ACHN (cell line): ENCODE measurements at regions not wholly inside any gene's neighbourhood (a gene's known extent, or its start where the extent isn't known, plus 50 kb on each side); places are given as distances from the start of the nearest gene placed in this dataset.
A peak's percentile ranks its signal among the peaks of the same experiment; 100 is the strongest.

ENCODE experiments used
- DNase-seq: peaks from one replicate; pipeline ENCODE4 v3.0.0-alpha.2; 2015
- in situ Hi-C: cut with HindIII; loops from 2 replicates; pipeline ENCODE4 v1.10.0; 2017; ENCODE audit warnings: low sequenced_read_pairs, low pct_ligation_motif_present, low pct_unique_long_range_greater_than_20kb

- DNase-seq, result no peak
- in situ Hi-C loops, result no loop called here
Measured at GRCh38 chr2:30040147-30040546, 106.7 kb upstream of the YPEL5 start.

- DNase-seq, result no peak
Measured at GRCh38 chr2:30041884-30042283, 104.9 kb upstream of the YPEL5 start.

GRCh38 chr2:30046396-30046795 is 100.4 kb upstream of the YPEL5 start:
- in situ Hi-C loops, result no loop called here
- no peak for DNase-seq

More at GRCh38 chr2:30041884-30042283, 104.9 kb upstream of the YPEL5 start:
- in situ Hi-C loops, result no loop called here

- in situ Hi-C loops, result no loop called here
Measured at GRCh38 chr2:30046979-30047378, 99.8 kb upstream of the YPEL5 start.

GRCh38 chr2:30048636-30049175 is 98.1 kb upstream of the YPEL5 start:
- in situ Hi-C loops, result no loop called here
- DNase-seq, result no peak

More at GRCh38 chr2:30046979-30047378, 99.8 kb upstream of the YPEL5 start:
- no peak for DNase-seq

- no peak for DNase-seq
- in situ Hi-C loops, result no loop called here
Measured at GRCh38 chr2:30055548-30055947, 91.3 kb upstream of the YPEL5 start.

GRCh38 chr2:30060562-30060961 is 86.2 kb upstream of the YPEL5 start:
- no peak for DNase-seq
- in situ Hi-C loops, result no loop called here

- DNase-seq, result no peak
- in situ Hi-C loops, result no loop called here
Measured at GRCh38 chr2:30068067-30068466, 78.7 kb upstream of the YPEL5 start.

- peak; percentile 77 for DNase-seq
- in situ Hi-C loops, result no loop called here
Measured at GRCh38 chr2:30072250-30072842, 74.5 kb upstream of the YPEL5 start.

GRCh38 chr2:30073523-30073922 is 73.3 kb upstream of the YPEL5 start:
- DNase-seq, result no peak
- in situ Hi-C loops, result no loop called here

GRCh38 chr2:30074023-30074422 is 72.8 kb upstream of the YPEL5 start:
- in situ Hi-C loops, result no loop called here
- DNase-seq, result no peak

- DNase-seq, result no peak
- in situ Hi-C loops, result no loop called here
Measured at GRCh38 chr2:30078521-30078920, 68.3 kb upstream of the YPEL5 start.

- in situ Hi-C loops, result no loop called here
- no peak for DNase-seq
Measured at GRCh38 chr2:30084915-30085314, 61.9 kb upstream of the YPEL5 start.

- in situ Hi-C loops, result no loop called here
- DNase-seq, result no peak
Measured at GRCh38 chr2:30089171-30089570, 57.6 kb upstream of the YPEL5 start.

- DNase-seq, result no peak
- in situ Hi-C loops, result no loop called here
Measured at GRCh38 chr2:30095402-30095801, 51.4 kb upstream of the YPEL5 start.

- in situ Hi-C loops, result no loop called here
- DNase-seq, result no peak
Measured at GRCh38 chr2:30096451-30096850, 50.4 kb upstream of the YPEL5 start.
